Esophagus squamous epithelium (tissue), 5 donors: ENCODE measurements at regions not wholly inside any gene's neighbourhood (a gene's known extent, or its start where the extent isn't known, plus 50 kb on each side); places are given as distances from the start of the nearest gene placed in this dataset.

Experiments
- DNase-seq: peaks from one replicate; lab custom pipeline; 2025; lab: John Stamatoyannopoulos, UW
- H3K27ac ChIP-seq, 4 donors: fragments of 200-600 bp; sonication (generic); one replicate each; pipeline ENCODE4 v1.5.1; 2016 to 2019; ENCODE audit warnings: mild to moderate bottlenecking in 1 of 4
- H3K27me3 ChIP-seq, 4 donors: fragments of 200-600 bp; sonication (generic); 1 replicate in 3 of 4; 2 replicates in 1 of 4; pipeline versions ENCODE4 v1.5.1 to v1.6.0; 2017 to 2021; ENCODE audit warnings: antibody characterized with exemption in 1 of 4
- H3K36me3 ChIP-seq, 3 donors: fragments of 200-600 bp; sonication (generic); one replicate each; pipeline ENCODE4 v1.5.1; 2016 to 2019
- H3K4me1 ChIP-seq, 3 donors: fragments of 200-600 bp; sonication (generic); one replicate each; pipeline ENCODE4 v1.5.1; 2017 to 2019
- H3K4me3 ChIP-seq, 4 donors: fragments of 200-600 bp; sonication (generic); 1 replicate in 3 of 4; 2 replicates in 1 of 4; pipeline ENCODE4 v1.5.1; 2016 to 2019; ENCODE audit warnings: mild to moderate bottlenecking in 2 of 4, moderate library complexity in 1 of 4
- H3K9me3 ChIP-seq, 3 donors: fragments of 200-600 bp; sonication (generic); one replicate each; pipeline ENCODE4 v1.5.1; 2016 to 2019
- POLR2A ChIP-seq, 4 donors: fragments of 450-650 bp; IDR thresholded peaks; one replicate each; pipeline ENCODE4 v1.6.1; 2017; ENCODE audit warnings: antibody characterized with exemption in 4 of 4, mild to moderate bottlenecking in 4 of 4, moderate library complexity in 3 of 4
- WGBS, 2 donors: methylation state at CpG; one replicate each; pipeline ENCODE4 v1.1.5; 2018; 5-methylcytosine and 5-hydroxymethylcytosine counted together
- intact Hi-C: fragments of 100-400 bp; cut with DNase I; formaldehyde crosslinking; loops from one replicate; pipeline ENCODE4 v1.15.0; 2022
- TF ChIP-seq, protein P1 (sequence below), 6 experiments: fragments of 450-650 bp in 4 of 6; fragments of 200-600 bp in 2 of 6; sonication (generic) in 2 of 6; IDR thresholded peaks; one replicate each; pipeline ENCODE4 v1.5.1; 2016 to 2019; ENCODE audit warnings: antibody characterized with exemption in 6 of 6, mild to moderate bottlenecking in 4 of 6, moderate library complexity in 4 of 6
- donor health status: DM: yes; HTN: yes; CAD: no.

DNA sequence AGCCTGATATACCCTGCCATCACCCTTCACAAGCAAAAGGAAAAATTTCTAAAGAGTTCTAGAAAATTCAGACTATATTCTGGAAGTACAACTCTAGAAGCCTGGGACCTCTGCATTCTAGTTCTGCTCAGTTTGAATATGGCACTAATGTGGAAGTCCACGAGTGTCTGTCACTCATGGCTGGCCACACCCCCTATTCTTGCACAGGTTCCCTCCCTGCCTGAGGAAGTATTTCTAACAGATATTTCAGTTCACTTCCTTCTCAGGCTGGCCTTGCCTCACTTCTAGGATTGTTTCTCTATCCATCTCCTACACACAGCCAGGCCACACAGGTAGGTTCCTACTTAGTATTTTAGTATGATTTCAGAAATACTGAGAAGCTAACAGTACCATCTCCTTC is 67.4 kb downstream of the PHLDA1 start:
- no peak overlapping the region for H3K27ac ChIP-seq
- no peaks in the 10 kb centered on the region for H3K9me3 ChIP-seq
- peaks cover 0 to 21% (median 7%) of the 10 kb centered on the region in 3 donors for H3K4me1 ChIP-seq
- 42 to 75% methylated on average over 1 of the region's 1 CpG for WGBS, 2 donors
- no peaks in the 10 kb centered on the region for H3K27me3 ChIP-seq
- no peak for TF ChIP-seq POLR2A (IDR thresholded peaks at IDR 0.05)
- TF ChIP-seq, protein P1, sequence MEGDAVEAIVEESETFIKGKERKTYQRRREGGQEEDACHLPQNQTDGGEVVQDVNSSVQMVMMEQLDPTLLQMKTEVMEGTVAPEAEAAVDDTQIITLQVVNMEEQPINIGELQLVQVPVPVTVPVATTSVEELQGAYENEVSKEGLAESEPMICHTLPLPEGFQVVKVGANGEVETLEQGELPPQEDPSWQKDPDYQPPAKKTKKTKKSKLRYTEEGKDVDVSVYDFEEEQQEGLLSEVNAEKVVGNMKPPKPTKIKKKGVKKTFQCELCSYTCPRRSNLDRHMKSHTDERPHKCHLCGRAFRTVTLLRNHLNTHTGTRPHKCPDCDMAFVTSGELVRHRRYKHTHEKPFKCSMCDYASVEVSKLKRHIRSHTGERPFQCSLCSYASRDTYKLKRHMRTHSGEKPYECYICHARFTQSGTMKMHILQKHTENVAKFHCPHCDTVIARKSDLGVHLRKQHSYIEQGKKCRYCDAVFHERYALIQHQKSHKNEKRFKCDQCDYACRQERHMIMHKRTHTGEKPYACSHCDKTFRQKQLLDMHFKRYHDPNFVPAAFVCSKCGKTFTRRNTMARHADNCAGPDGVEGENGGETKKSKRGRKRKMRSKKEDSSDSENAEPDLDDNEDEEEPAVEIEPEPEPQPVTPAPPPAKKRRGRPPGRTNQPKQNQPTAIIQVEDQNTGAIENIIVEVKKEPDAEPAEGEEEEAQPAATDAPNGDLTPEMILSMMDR (IDR thresholded peaks at IDR 0.05) = no peak
- no peak for DNase-seq
- H3K4me3 ChIP-seq = no peak overlapping the region
- no peaks in the 10 kb centered on the region for H3K36me3 ChIP-seq
- intact Hi-C loops = no loop called here

- 88% methylated on average over 3 to 4 of the region's 4 CpGs for WGBS, 2 donors
- peaks cover 0 to 27% (median 7%) of the 10 kb centered on the region in 3 donors for H3K4me1 ChIP-seq
- no peaks in the 10 kb centered on the region for H3K9me3 ChIP-seq
- no peak for TF ChIP-seq POLR2A (IDR thresholded peaks at IDR 0.05)
- TF ChIP-seq, protein P1 (IDR thresholded peaks at IDR 0.05) = no peak
- H3K36me3 ChIP-seq = no peaks in the 10 kb centered on the region
- H3K27me3 ChIP-seq = no peaks in the 10 kb centered on the region
- H3K4me3 ChIP-seq = no peak overlapping the region
- DNase-seq = no peak
- H3K27ac ChIP-seq = peak overlapping the region in 2 of 4 donors; percentile 24 to 66
- intact Hi-C loops = no loop called here
Measured at GRCh38 chr12:75961878-75962277, 69.7 kb downstream of the PHLDA1 start.

DNA sequence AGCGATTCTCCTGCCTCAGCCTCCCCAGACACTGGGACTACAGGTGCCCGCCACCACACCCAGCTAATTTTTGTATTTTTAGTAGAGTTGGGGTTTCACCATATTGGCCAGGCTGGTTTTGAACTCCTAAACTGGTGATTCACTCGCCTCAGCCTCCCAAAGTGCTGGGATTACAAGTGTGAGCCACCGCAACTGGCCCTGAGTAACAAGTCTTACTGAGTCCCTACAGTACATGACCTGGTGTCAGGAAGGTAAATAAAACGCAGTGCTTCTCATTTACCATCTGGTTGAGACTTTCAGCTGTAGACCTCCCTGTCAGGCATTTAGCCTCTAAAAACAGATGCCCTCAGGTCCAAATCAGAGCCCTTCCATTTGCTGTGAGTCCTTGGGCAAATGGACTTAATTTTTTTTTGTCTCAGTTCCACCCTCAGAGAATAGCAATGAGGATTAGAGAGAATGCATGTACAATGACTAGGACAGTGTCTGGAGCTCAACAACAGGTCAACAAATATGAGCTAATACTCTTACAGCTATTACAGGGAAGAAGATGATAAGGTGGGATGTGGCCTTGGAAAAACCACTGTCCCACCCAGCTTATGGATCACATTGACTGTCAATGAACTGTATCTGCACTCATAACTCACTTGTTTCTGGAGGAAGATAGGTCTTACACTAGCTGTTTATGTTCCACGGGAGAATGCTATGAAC is 70.5 kb downstream of the PHLDA1 start:
- Histone ChIP-seq H3K27me3 (no peaks in the 10 kb centered on the region), H3K27ac (peak overlapping the region in 3 of 4 donors; percentile 3 to 66 (median 24)), H3K4me3 (no peak overlapping the region), H3K36me3 (no peaks in the 10 kb centered on the region), H3K4me1 (peaks cover 0 to 27% (median 7%) of the 10 kb centered on the region in 3 donors), H3K9me3 (no peaks in the 10 kb centered on the region)
- WGBS, 2 donors = 86 to 95% methylated on average over 5 to 6 of the region's 6 CpGs
- no peak for TF ChIP-seq POLR2A (IDR thresholded peaks at IDR 0.05)
- TF ChIP-seq, protein P1 (IDR thresholded peaks at IDR 0.05) = no peak
- no peak for DNase-seq
- intact Hi-C loops = no loop called here

DNA sequence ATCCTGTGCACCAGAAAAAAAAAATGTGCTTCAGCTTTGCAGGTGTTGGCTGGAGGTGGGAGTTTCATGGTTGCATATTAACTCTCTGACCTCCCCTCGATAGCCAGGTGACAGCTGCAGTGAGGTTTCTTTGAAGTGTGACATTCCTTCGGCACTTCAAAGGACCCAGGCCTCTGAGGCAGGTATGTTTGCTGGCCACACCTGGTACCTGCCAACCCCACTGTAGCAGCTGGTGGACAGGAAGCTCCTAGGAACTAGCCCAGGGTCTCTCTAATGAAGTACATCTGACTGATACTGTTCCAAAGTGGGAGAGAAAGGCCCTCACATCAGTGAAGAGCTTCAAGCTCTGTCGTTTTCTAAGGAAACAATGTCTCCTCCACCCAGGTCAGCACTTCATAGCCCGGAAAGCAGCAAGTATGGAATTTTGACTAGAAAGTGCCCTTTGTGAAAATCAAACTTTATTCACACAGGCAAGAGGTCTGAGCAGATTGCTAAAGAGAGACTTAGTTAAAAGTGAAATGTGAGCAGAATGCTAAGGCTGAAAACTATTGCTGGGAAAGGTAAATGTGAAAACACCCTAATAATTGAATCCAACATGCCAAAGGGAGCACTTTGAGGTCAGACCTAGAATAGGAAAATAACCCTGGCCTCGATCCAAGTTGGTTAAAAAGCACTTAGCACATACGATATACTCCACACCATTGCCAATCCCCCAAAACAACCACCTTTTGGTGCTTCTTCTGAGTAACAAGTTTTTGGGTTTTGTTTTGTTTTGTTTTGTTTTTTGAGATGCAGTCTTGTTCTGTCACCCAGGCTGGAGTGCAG is 71.3 kb downstream of the PHLDA1 start:
- Histone ChIP-seq H3K4me3 (no peak overlapping the region), H3K9me3 (no peaks in the 10 kb centered on the region), H3K4me1 (peaks cover 0 to 27% (median 7%) of the 10 kb centered on the region in 3 donors), H3K36me3 (no peaks in the 10 kb centered on the region), H3K27me3 (no peaks in the 10 kb centered on the region), H3K27ac (peak overlapping the region in 3 of 4 donors; percentile 3 to 66 (median 6))
- DNase-seq = no peak
- 34 to 62% methylated on average over 5 to 6 of the region's 6 CpGs for WGBS, 2 donors
- intact Hi-C loops = no loop called here
- TF ChIP-seq, protein P1 (IDR thresholded peaks at IDR 0.05) = no peak
- TF ChIP-seq POLR2A (IDR thresholded peaks at IDR 0.05) = no peak

GRCh38 chr12:75959506-75959905 is 72.1 kb downstream of the PHLDA1 start:
- TF ChIP-seq, protein P1 (IDR thresholded peaks at IDR 0.05) = no peak
- no peak for TF ChIP-seq POLR2A (IDR thresholded peaks at IDR 0.05)
- no peaks in the 10 kb centered on the region for H3K27me3 ChIP-seq
- no peaks in the 10 kb centered on the region for H3K36me3 ChIP-seq
- intact Hi-C loops = no loop called here
- no peak overlapping the region for H3K4me3 ChIP-seq
- no peak for DNase-seq
- peaks cover 0 to 27% (median 7%) of the 10 kb centered on the region in 3 donors for H3K4me1 ChIP-seq
- H3K27ac ChIP-seq = no peak overlapping the region
- WGBS, 2 donors = 35 to 43% methylated on average over 2 of the region's 2 CpGs
- no peaks in the 10 kb centered on the region for H3K9me3 ChIP-seq
